GM18907 (cell line): ENCODE measurements at regions not wholly inside any gene's neighbourhood (a gene's known extent, or its start where the extent isn't known, plus 50 kb on each side); places are given as distances from the start of the nearest gene placed in this dataset.
A peak's percentile ranks its signal among the peaks of the same experiment; 100 is the strongest.
"Not testable (repeated sequence)": the region's sequence is repeated elsewhere in the genome, so short reads cannot be mapped to it uniquely, and the experiment has no call there.

Experiments
- ATAC-seq: cut with Tn5 transposase; IDR thresholded peaks from one replicate; pipeline ENCODE4 v1.9.1; 2021; ENCODE audit warnings: mild to moderate bottlenecking, moderate library complexity; ENCODE audit not compliant: unreplicated experiment

- no peak for ATAC-seq
Measured at GRCh38 chr6:133099573-133099972, 141.6 kb upstream of the EYA4 start.

DNA sequence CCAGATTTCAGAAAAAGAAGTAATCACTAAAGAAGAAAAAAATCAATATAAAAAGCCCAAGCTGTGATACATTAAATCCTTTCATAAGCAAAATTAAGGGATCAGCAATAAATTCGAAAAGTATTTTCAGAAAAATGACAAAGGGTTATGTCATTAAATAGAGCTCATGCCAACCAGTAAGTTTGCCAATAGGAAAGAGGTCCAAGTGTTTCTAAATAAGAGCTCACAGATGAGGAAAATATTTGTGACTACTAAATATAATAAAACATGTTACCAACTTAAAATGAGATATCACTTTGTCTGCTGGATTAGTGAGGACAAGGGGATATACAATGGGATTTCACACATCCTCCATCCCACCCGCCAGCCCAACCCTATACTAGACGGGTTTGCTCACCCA lies 140.3 kb upstream of the EYA4 start:
- no peak for ATAC-seq

GRCh38 chr6:133101790-133102189 lies 139.4 kb upstream of the EYA4 start:
- ATAC-seq = no peak

DNA sequence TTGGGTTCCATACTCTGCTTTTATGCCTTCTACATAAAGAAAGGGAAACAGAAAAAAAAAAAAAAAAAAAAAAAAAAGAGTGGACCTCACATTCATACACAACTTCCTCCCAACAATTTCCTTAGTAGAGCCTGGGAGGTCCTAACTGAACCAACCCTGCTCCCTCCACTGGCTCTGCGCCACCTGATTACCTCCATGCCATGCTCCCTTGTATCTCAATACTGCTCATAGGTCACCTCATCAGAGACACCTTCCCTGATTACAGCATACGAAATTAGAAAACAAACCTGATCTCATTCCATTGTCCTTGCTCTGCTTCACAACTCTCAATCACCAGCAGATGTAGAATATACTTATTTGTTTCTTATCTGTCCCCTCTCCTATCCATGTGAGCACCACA lies 134.2 kb upstream of the EYA4 start:
- ATAC-seq = no peak

DNA sequence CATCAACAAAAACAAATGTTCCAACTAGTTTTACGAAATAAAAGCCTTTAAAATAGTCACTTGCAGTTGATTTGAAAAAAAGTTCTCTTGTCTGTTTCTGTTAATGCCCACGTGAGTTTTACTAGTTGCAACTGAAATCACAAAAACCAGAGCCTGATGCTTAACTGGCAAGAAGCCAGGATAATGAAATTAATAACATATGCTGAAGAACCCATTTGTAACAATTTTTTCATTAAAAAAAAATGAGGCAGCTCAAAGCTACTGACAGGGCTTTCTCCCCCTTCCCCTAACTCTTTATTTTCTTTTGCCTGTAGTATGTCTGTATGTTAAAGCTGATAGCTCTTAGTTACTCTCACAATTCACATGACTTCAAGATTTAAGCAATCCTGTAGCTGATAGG lies 132.7 kb upstream of the EYA4 start:
- ATAC-seq = no peak

- ATAC-seq = peak; percentile 52
Measured at GRCh38 chr6:133114973-133115372, 126.2 kb upstream of the EYA4 start.

- no peak for ATAC-seq
Measured at GRCh38 chr6:133115946-133116345, 125.2 kb upstream of the EYA4 start.

GRCh38 chr6:133128191-133128590 lies 113.0 kb upstream of the EYA4 start:
- ATAC-seq = no peak

- no peak for ATAC-seq
Measured at GRCh38 chr6:133129556-133129955, 111.6 kb upstream of the EYA4 start.

GRCh38 chr6:133130863-133131262 lies 110.3 kb upstream of the EYA4 start:
- no peak for ATAC-seq

- no peak for ATAC-seq
Measured at GRCh38 chr6:133131621-133132465, 109.3 kb upstream of the EYA4 start.

DNA sequence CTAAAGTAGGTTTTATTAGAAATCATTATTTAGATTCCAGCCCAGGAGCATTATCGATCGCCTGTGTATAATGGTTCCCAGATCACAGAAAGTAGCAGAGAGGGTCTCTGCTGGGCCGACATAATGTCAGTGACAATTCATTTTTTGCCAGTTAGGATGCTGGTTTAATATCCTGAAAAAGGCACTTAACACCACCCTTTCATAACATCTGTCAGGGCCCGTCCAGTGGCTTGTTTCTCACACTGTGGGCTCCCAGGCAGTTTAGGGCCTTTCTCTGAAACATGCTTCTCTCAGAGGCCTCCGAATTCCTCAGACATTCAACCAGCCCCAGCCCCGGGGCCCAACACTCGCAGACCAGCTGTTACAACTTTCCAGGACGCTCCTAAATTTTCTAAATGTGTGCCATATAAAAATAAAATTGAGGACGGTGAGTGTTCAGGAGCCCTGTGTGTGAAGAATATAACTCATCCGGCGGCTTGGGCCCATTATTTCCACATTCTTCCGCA lies 108.6 kb upstream of the EYA4 start:
- ATAC-seq = no peak

DNA sequence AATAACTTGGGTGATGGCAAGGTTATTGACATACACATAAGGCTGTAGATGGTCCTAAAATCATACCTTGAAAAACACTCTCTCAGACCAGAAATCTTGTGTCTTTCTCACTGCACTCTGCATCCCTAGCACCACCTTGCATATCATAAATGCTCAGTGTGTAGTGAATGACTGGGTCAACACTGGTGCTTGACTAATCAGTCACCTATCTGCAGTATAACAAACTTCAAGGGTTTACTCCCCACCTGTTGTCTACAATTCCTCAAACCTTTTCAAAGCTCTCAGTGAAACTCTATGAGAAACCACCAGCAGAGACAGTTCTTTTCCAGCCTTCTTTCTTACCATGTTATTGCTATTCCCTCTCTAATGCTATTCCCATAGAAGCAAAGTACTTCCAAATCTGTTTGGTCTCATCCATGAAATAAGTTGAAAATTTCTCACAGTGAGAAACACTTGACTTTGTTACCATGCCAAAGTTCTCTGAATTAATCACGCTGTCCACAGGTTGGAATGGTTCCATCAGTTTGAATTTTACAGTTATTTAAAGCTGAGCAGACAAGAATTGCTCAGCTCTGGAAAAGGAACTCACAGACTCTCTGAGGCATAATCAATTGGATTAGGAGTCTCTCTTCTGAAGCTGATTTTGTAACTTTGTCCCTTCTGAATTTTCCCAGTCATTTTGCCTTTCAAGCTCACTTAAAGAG lies 104.8 kb upstream of the EYA4 start:
- ATAC-seq = no peak

DNA sequence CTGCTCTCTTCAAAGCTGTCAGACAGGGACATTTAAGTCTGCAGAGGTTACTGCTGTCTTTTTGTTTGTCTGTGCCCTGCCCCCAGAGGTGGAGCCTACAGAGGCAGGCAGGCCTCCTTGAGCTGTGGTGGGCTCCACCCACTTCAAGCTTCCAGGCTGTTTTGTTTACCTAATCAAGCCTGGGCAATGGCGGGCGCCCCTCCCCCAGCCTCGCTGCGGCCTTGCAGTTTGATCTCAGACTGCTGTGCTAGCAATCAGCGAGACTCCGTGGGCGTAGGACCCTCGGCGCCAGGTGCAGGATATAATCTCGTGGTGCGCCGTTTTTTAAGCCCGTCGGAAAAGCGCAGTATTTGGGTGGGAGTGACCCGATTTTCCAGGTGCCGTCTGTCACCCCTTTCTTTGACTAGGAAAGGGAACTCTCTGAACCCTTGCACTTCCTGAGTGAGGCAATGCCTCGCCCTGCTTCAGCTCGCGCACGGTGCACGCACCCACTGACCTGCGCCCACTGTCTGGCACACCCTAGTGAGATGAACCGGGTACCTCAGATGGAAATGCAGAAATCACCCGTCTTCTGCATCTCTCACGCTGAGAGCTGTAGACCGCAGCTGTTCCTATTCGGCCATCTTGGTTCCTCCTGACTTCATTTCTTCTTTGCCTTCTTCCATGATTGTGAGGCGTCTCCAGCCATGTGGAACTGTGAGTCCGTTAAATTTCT lies 93.5 kb upstream of the EYA4 start:
- not testable (repeated sequence) for ATAC-seq

DNA sequence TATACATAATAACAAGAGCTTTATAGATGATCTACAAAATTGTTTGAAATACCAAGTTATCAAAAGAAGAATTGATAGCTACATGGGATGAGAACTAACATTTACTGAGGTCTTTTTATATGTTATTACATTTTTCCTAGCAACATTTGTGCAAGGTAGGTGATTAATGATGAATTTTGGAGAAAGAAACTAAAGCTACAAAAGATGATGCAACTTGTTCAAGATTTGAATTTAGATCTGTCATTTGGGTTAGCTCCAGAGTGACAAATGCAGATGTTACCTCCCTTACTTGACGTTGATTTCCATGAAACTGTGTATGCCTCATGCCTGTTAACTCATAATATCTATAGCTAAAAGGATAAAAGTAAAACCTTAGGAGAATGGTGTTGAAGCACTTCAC lies 84.5 kb upstream of the EYA4 start:
- no peak for ATAC-seq

DNA sequence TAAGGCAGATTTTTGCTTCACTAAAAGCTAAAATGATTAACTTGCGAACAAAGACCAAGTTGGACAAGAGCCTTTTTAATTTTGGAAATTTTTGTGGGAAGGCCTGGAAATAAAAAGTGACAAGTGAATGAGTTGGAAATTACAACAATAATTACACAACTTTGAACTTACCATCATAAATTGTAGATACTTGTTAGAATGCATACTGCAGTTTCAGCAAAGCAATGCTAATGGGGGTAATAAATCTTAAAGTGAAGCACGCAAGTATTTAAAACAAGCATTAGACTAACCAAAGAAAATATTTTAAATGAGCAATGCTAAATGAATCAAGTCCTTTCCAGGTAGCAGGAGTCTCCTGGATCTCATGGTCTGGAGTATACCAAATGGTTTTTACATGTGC lies 83.2 kb upstream of the EYA4 start:
- no peak for ATAC-seq

DNA sequence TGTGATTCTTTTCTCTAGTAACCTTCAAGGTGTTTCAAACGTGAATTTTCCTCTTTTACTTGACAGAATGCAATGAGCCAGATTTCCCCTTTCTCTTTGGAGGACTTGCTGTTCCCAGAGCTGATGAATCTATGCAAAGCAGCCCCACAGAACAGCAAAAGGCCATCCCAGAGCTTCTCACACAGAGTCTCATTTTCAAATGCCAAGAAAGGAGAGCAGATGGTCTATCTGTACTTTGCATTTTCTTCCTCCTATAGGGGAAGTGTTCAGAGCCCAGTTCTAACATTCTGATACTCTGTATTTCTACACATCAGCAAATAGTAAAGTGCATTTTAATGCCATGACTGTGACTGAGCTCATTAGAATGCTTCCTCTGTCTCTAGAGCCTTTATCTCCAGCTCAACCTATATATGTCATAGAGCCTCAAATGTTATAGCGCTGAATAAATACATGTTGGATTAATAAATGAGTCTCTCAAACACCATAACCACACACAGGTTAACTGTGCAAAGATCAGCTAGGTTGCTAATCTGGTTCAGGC lies 81.8 kb upstream of the EYA4 start:
- ATAC-seq = no peak

DNA sequence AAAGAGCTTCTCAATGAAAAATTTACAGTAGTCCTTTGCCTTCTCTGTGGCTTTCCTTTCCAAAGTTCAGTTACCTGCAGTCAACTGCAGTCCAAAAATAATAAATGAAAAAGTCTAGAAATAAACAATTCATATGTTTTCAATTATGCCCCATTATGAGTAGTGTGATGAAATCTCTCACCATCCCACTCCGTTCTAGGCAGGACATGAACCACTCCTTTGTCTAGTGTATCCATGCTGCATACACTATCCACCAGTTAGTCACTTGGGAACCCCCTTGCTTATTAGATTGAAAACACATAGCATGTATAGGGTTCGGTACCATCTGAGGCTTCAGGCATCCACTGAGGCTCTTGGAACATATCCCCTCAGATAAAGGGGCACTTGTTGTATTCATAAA lies 80.6 kb upstream of the EYA4 start:
- ATAC-seq = no peak

GRCh38 chr6:133165235-133165634 lies 75.9 kb upstream of the EYA4 start:
- no peak for ATAC-seq

DNA sequence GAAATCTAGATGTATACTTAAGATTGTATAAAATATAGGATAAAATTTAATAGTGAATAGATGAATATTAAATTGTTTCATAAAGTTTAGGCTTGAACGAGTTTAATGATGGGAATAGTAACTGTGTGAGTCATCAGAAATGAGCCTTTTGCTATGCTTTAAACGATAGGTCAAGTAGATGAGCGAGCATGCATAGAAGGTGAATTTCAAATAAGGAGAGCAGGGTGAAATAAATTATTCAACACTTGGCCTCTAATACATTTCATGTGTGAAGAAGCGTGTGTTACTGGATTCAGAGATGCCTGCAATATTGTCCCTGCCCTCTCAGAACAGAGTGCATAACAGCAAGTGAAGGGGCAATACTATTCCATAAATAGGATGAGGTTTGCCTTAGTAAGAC lies 74.4 kb upstream of the EYA4 start:
- no peak for ATAC-seq

GRCh38 chr6:133169901-133170300 lies 71.3 kb upstream of the EYA4 start:
- no peak for ATAC-seq
